Panc1 (cell line): ENCODE measurements at regions not wholly inside any gene's neighbourhood (a gene's known extent, or its start where the extent isn't known, plus 50 kb on each side); places are given as distances from the start of the nearest gene placed in this dataset.

Source experiments
- ATAC-seq: fragments of 200-7000 bp; cut with Tn5 transposase; 2 replicates; pipeline ENCODE4 v1.9.1; 2020; ENCODE audit warnings: mild to moderate bottlenecking, moderate library complexity
- BruUV-seq: library from RNA; stranded (reverse); fragments of 400-500 nt; replicated peaks from 2 replicates; lab custom pipeline; 2021; lab: Mats Ljungman, UMichigan
- CTCF ChIA-PET: fragments of 300-600 bp; sonication (Branson Sonifier 250); formaldehyde crosslinking; loops from one replicate; lab custom pipeline; 2022; ENCODE audit warnings: antibody characterized with exemption; lab: Charles Lee
- POLR2A ChIA-PET: fragments of 300-600 bp; sonication (Branson Sonifier 250); formaldehyde crosslinking; loops from one replicate; lab custom pipeline; 2022; ENCODE audit warnings: antibody characterized with exemption; lab: Charles Lee
- DNase-seq: peaks from one replicate; pipeline ENCODE4 v3.0.0-alpha.2; 2010; ENCODE audit warnings: low read depth, low spot score
- H3K27ac ChIP-seq: 2 replicates; pipeline ENCODE4 v1.5.1; 2011; ENCODE audit warnings: mild to moderate bottlenecking, low read length, inconsistent platforms
- H3K27me3 ChIP-seq: fragments of 200-500 bp; sonication (Bioruptor generic); 2 replicates; pipeline ENCODE4 v1.6.0; 2014; ENCODE audit warnings: low read length, inconsistent platforms; ENCODE audit not compliant: control insufficient read depth, insufficient read depth
- H3K36me3 ChIP-seq: fragments of 200-500 bp; sonication (Bioruptor generic); 2 replicates; pipeline ENCODE4 v1.5.1; 2014; ENCODE audit warnings: inconsistent platforms, mild to moderate bottlenecking, low read length, moderate library complexity; ENCODE audit not compliant: control insufficient read depth, insufficient read depth
- H3K4me1 ChIP-seq: 2 replicates; pipeline ENCODE4 v1.5.1; 2011; ENCODE audit warnings: inconsistent platforms, mild to moderate bottlenecking, low read length, moderate library complexity; ENCODE audit not compliant: control insufficient read depth, insufficient read depth
- H3K4me3 ChIP-seq, 2 experiments: 2 replicates each; pipeline ENCODE4 v1.5.1; 2011 to 2012; ENCODE audit warnings: low read depth in 2 of 2, low read length in 2 of 2, mild to moderate bottlenecking in 2 of 2, inconsistent platforms in 1 of 2, moderate library complexity in 1 of 2
- H3K9me3 ChIP-seq: fragments of 200-500 bp; sonication (Bioruptor generic); 2 replicates; pipeline ENCODE4 v1.5.1; 2014; ENCODE audit warnings: low read depth, mild to moderate bottlenecking, inconsistent platforms, low read length, moderate library complexity; ENCODE audit not compliant: control insufficient read depth, insufficient read depth
- POLR2AphosphoS5 ChIP-seq: IDR thresholded peaks from 2 replicates; pipeline ENCODE4 v1.6.1; 2012; ENCODE audit warnings: mild to moderate bottlenecking, low read depth, low read length, moderate library complexity
- SIN3A ChIP-seq: IDR thresholded peaks from 2 replicates; pipeline ENCODE4 v1.6.1; 2012; ENCODE audit warnings: low read depth, mild to moderate bottlenecking, low read length, moderate library complexity, borderline replicate concordance; ENCODE audit not compliant: insufficient read depth
- TCF7L2 ChIP-seq: IDR thresholded peaks from 2 replicates; pipeline ENCODE4 v1.6.1; 2011; ENCODE audit warnings: mild to moderate bottlenecking, low read depth, low read length, inconsistent platforms
- in situ Hi-C: cut with HindIII; loops from 2 replicates; pipeline ENCODE4 v1.10.0; 2016; ENCODE audit warnings: low sequenced_read_pairs, low pct_unique_long_range_greater_than_20kb
- intact Hi-C: fragments of 100-400 bp; cut with micrococcal nuclease; formaldehyde crosslinking; loops from one replicate; pipeline ENCODE4 v1.10.0; 2022; ENCODE audit not compliant: unreplicated experiment
- TF ChIP-seq, protein P1 (sequence below): fragments of 450-650 bp; IDR thresholded peaks from 2 replicates; pipeline ENCODE4 v1.5.1; 2017; ENCODE audit warnings: mild to moderate bottlenecking
- TF ChIP-seq, protein P2 (sequence below), 2 experiments: IDR thresholded peaks; 2 replicates each; pipeline ENCODE4 v1.6.1; 2011 to 2012; ENCODE audit warnings: low read depth in 2 of 2, control low read depth in 1 of 2, low read length in 1 of 2, mild to moderate bottlenecking in 1 of 2, moderate library complexity in 1 of 2; ENCODE audit not compliant: insufficient read depth in 1 of 2

DNA sequence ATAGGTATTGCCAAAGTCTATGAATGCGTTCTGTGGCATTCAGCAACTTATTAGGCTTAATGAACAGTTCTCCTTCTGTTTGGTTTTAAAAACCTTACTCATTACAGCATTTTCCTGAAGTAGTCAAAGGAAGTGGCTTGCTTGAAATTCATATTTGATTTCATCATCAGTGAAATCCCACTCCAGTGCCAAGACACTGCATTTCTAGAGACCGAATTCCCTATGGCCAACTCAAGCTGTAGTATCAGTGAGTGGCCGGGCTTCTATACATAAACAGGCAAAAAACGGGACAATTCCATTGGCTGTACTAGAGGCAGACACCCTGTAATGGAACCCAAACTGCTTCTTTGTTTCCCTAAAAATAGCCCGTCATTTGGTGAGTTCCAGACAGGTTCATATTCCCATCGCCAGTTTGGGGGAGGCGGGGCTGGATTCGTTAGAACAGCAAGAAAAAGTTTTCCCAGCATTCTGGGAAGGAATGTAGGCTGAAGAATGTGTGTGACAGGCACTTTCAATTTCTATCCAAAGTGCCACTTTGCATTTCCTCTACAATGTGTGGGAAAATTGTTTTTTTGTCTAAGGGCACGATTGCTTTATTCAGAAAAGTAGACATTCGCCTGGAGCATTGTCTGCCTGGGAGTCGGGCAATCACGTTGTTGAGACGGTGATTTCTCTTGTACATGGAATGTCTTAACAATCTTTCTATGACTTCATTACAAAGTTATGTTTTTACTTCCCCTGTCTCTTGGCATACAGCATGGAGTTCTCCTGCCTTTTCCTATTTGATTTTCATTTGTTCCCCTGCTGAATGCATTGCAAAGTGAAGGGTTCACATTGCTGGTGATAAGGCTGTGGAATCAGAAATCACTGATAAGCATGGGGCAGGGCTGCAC lies 141.8 kb upstream of the MAST4 start:
- ATAC-seq (no peak), DNase-seq (no peak)
- in situ Hi-C loops (no loop called here), intact Hi-C loops (no loop called here)
- no peaks in the 10 kb centered on the region for H3K4me1 ChIP-seq
- ChIA-PET CTCF (no interaction called here), POLR2A (no interaction called here)
- BruUV-seq, result no TSS peak
- no peak overlapping the region for H3K4me3 ChIP-seq
- TF ChIP-seq SIN3A (no peak), TCF7L2 (no peak), POLR2AphosphoS5 (no peak)
- TF ChIP-seq, protein P1, sequence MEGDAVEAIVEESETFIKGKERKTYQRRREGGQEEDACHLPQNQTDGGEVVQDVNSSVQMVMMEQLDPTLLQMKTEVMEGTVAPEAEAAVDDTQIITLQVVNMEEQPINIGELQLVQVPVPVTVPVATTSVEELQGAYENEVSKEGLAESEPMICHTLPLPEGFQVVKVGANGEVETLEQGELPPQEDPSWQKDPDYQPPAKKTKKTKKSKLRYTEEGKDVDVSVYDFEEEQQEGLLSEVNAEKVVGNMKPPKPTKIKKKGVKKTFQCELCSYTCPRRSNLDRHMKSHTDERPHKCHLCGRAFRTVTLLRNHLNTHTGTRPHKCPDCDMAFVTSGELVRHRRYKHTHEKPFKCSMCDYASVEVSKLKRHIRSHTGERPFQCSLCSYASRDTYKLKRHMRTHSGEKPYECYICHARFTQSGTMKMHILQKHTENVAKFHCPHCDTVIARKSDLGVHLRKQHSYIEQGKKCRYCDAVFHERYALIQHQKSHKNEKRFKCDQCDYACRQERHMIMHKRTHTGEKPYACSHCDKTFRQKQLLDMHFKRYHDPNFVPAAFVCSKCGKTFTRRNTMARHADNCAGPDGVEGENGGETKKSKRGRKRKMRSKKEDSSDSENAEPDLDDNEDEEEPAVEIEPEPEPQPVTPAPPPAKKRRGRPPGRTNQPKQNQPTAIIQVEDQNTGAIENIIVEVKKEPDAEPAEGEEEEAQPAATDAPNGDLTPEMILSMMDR, result no peak
- TF ChIP-seq, protein P2, sequence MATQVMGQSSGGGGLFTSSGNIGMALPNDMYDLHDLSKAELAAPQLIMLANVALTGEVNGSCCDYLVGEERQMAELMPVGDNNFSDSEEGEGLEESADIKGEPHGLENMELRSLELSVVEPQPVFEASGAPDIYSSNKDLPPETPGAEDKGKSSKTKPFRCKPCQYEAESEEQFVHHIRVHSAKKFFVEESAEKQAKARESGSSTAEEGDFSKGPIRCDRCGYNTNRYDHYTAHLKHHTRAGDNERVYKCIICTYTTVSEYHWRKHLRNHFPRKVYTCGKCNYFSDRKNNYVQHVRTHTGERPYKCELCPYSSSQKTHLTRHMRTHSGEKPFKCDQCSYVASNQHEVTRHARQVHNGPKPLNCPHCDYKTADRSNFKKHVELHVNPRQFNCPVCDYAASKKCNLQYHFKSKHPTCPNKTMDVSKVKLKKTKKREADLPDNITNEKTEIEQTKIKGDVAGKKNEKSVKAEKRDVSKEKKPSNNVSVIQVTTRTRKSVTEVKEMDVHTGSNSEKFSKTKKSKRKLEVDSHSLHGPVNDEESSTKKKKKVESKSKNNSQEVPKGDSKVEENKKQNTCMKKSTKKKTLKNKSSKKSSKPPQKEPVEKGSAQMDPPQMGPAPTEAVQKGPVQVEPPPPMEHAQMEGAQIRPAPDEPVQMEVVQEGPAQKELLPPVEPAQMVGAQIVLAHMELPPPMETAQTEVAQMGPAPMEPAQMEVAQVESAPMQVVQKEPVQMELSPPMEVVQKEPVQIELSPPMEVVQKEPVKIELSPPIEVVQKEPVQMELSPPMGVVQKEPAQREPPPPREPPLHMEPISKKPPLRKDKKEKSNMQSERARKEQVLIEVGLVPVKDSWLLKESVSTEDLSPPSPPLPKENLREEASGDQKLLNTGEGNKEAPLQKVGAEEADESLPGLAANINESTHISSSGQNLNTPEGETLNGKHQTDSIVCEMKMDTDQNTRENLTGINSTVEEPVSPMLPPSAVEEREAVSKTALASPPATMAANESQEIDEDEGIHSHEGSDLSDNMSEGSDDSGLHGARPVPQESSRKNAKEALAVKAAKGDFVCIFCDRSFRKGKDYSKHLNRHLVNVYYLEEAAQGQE (IDR thresholded peaks at IDR 0.05; ENCODE audit: insufficient read depth in 1 of 2, low read depth in 2 of 2, low read length in 1 of 2), result no peak
- H3K27me3 ChIP-seq, result no peaks in the 10 kb centered on the region
- no peaks in the 10 kb centered on the region for H3K36me3 ChIP-seq
- H3K9me3 ChIP-seq, result no peaks in the 10 kb centered on the region
- no peak overlapping the region for H3K27ac ChIP-seq

DNA sequence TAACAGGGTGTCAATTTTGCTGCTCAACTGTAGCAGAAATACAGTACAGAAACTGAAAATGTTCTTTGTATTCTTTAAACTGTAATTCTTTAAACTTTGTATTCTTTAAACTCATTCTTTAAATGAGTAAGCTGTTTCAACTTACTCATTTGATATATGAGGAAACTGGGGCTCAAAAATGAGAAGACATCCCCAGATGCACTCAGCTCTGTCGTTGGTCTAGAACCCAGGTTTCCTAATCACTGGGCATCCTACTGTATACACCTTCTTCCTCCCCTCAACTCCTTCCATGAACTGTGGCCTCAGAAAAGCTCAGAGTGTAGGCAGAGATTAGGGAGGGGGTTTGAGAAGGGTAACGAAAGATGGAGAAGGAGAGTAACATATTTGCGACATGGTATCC lies 136.5 kb upstream of the MAST4 start:
- no peak for DNase-seq
- ChIA-PET POLR2A (no interaction called here), CTCF (no interaction called here)
- TF ChIP-seq TCF7L2, result no peak
- TF ChIP-seq, protein P1, result no peak
- no peak for TF ChIP-seq POLR2AphosphoS5
- no peak for TF ChIP-seq SIN3A
- TF ChIP-seq, protein P2 (IDR thresholded peaks at IDR 0.05; ENCODE audit: insufficient read depth in 1 of 2, low read depth in 2 of 2, low read length in 1 of 2), result no peak
- Histone ChIP-seq H3K4me1 (no peaks in the 10 kb centered on the region), H3K27me3 (no peaks in the 10 kb centered on the region; the same call in 1 of the 2 replicates), H3K27ac (no peak overlapping the region), H3K36me3 (no peaks in the 10 kb centered on the region), H3K9me3 (no peaks in the 10 kb centered on the region), H3K4me3 (no peak overlapping the region)
- in situ Hi-C loops, result no loop called here
- ATAC-seq, result no peak
- intact Hi-C loops, result no loop called here
- no TSS peak for BruUV-seq
